Adrenal gland (tissue), 9 donors: ENCODE measurements at regions not wholly inside any gene's neighbourhood (a gene's known extent, or its start where the extent isn't known, plus 50 kb on each side); places are given as distances from the start of the nearest gene placed in this dataset.

Experiments
- DNase-seq, 7 donors: peaks; one replicate each; pipeline ENCODE4 v3.0.0-alpha.2; 2019 to 2020
- H3K27ac ChIP-seq, 5 donors: fragments of 200-600 bp; sonication (generic) in 4 of 5; 1 replicate in 3 of 5; 2 replicates in 2 of 5; pipeline versions ENCODE4 v1.5.1 to v1.8.0; 2016 to 2020; ENCODE audit warnings: mild to moderate bottlenecking in 1 of 5
- H3K27me3 ChIP-seq: fragments of 200-600 bp; 2 replicates; pipeline ENCODE4 v1.8.0; 2021
- H3K36me3 ChIP-seq, 2 donors: fragments of 200-600 bp; replicated peaks in 1 of 2; 1 replicate in 1 of 2; 2 replicates in 1 of 2; pipeline versions ENCODE4 v1.5.1 to v1.8.0; 2018 to 2022
- H3K4me1 ChIP-seq, 2 donors: fragments of 200-600 bp; replicated peaks in 1 of 2; 1 replicate in 1 of 2; 2 replicates in 1 of 2; pipeline versions ENCODE4 v1.5.1 to v1.8.0; 2018 to 2021
- H3K4me3 ChIP-seq, 4 donors: fragments of 200-600 bp; sonication (generic) in 3 of 4; one replicate each; pipeline ENCODE4 v1.5.1; 2016 to 2018
- H3K9me3 ChIP-seq, 3 donors: fragments of 200-600 bp; sonication (generic) in 1 of 3; replicated peaks in 1 of 3; 1 replicate in 2 of 3; 2 replicates in 1 of 3; pipeline versions ENCODE4 v1.5.1 to v1.8.0; 2016 to 2021
- CTCF ChIP-seq, 6 experiments: fragments of 450-650 bp in 4 of 6; fragments of 200-600 bp in 2 of 6; sonication (generic) in 1 of 6; IDR thresholded peaks; 1 replicate in 5 of 6; 2 replicates in 1 of 6; pipeline versions ENCODE4 v1.5.1 to v1.8.0; 2016 to 2021; ENCODE audit warnings: antibody characterized with exemption in 6 of 6, mild to moderate bottlenecking in 2 of 6, moderate library complexity in 1 of 6
- POLR2A ChIP-seq, 2 donors: fragments of 450-650 bp; IDR thresholded peaks; one replicate each; pipeline ENCODE4 v1.6.1; 2017; ENCODE audit warnings: antibody characterized with exemption in 2 of 2, mild to moderate bottlenecking in 2 of 2, moderate library complexity in 1 of 2
- WGBS, 4 donors: extraction: QIAGEN DNeasy Blood & Tissue Kit in 2 of 4; methylation state at CpG; one replicate each; pipeline versions ENCODE4 v1.1.5 to v1.1.7; 2013 to 2017; 5-methylcytosine and 5-hydroxymethylcytosine counted together
- intact Hi-C, 2 donors: fragments of 100-400 bp; cut with DNase I; formaldehyde crosslinking; loops; one replicate each; pipeline versions ENCODE4 v1.14.1 to v1.15.0; 2022 to 2023
- donor health status: healthy with polysubstance abuse.
- donor health status: Bipolar disorder and iron deficiency.
- donor health status: DM: yes; HTN: yes; CAD: no.
- donor health status: DM: no; HTN: no; CAD: no.
- donor health status: DM: no; HTN: no; CAD: no.

GRCh38 chr1:8244304-8244703, 73.6 kb upstream of the SLC45A1 start:
- no peak overlapping the region for H3K27ac ChIP-seq
- 76 to 87% (median 78%) methylated on average over 4 of the region's 4 CpGs for WGBS, 4 donors
- TF ChIP-seq CTCF (IDR thresholded peaks at IDR 0.05) (no peak), POLR2A (IDR thresholded peaks at IDR 0.05) (no peak)
- DNase-seq, result no peak
- H3K4me3 ChIP-seq, result no peak overlapping the region
- H3K9me3 ChIP-seq, result no peaks in the 10 kb centered on the region
- H3K4me1 ChIP-seq, result no peaks in the 10 kb centered on the region
- intact Hi-C loops, result no loop called here
- H3K36me3 ChIP-seq, result no peaks in the 10 kb centered on the region
- no peaks in the 10 kb centered on the region for H3K27me3 ChIP-seq

DNA sequence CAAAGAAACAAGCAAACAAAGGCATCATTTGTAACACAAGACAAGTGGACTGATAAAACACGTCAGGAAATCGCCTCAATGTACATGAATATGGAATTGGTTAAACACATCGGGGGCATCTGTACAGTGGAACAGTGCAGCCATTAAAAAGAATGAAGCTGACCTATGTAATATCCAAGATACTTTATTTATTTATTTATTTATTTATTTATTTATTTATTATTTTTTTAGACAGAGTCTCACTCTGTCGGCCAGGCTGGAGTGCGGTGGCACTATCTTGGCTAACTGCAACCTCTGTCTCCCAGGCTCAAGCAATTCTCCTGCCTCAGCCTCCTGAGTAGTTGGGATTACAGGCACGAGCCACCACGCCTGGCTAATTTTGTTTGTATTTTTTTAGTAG, 75.4 kb upstream of the SLC45A1 start:
- intact Hi-C loops, result no loop called here
- H3K36me3 ChIP-seq, result no peaks in the 10 kb centered on the region
- H3K27me3 ChIP-seq, result no peaks in the 10 kb centered on the region
- no peak for TF ChIP-seq CTCF (IDR thresholded peaks at IDR 0.05)
- TF ChIP-seq POLR2A (IDR thresholded peaks at IDR 0.05), result no peak
- no peak overlapping the region for H3K4me3 ChIP-seq
- DNase-seq, result no peak
- no peaks in the 10 kb centered on the region for H3K9me3 ChIP-seq
- H3K4me1 ChIP-seq, result no peaks in the 10 kb centered on the region
- 71 to 84% (median 79%) methylated on average over 7 of the region's 7 CpGs for WGBS, 4 donors
- H3K27ac ChIP-seq, result no peak overlapping the region

GRCh38 chr1:8241417-8242014, 76.4 kb upstream of the SLC45A1 start:
- Histone ChIP-seq H3K36me3 (no peaks in the 10 kb centered on the region), H3K9me3 (no peaks in the 10 kb centered on the region), H3K4me3 (no peak overlapping the region), H3K27me3 (no peaks in the 10 kb centered on the region), H3K27ac (no peak overlapping the region), H3K4me1 (no peaks in the 10 kb centered on the region)
- 80 to 88% (median 83%) methylated on average over 14 of the region's 14 CpGs for WGBS, 4 donors
- no peak for TF ChIP-seq POLR2A (IDR thresholded peaks at IDR 0.05)
- TF ChIP-seq CTCF (IDR thresholded peaks at IDR 0.05), result no peak
- peak in 1 of 7 donors; percentile 18 for DNase-seq
- intact Hi-C loops, result no loop called here

- TF ChIP-seq CTCF (IDR thresholded peaks at IDR 0.05) (no peak), POLR2A (IDR thresholded peaks at IDR 0.05) (no peak)
- Histone ChIP-seq H3K27me3 (no peaks in the 10 kb centered on the region), H3K4me1 (no peaks in the 10 kb centered on the region), H3K36me3 (no peaks in the 10 kb centered on the region), H3K4me3 (no peak overlapping the region), H3K9me3 (no peaks in the 10 kb centered on the region), H3K27ac (no peak overlapping the region)
- peak in 1 of 7 donors; percentile 30 for DNase-seq
- intact Hi-C loops, result loop anchor here (5.0 to 10.0 kb wide), 2 partner anchors 205 to 207 kb away; no protein-coding TSS in a partner anchor
- 87 to 92% (median 91%) methylated on average over 13 to 14 of the region's 14 CpGs for WGBS, 4 donors
Measured at GRCh38 chr1:8239306-8240023, 78.4 kb upstream of the SLC45A1 start.
